ENCODE measurements at regions not wholly inside any gene's neighbourhood (a gene's known extent, or its start where the extent isn't known, plus 50 kb on each side); places are given as distances from the start of the nearest gene placed in this dataset.

GRCh38 chr13:39129213-39129612, 91.0 kb downstream of the NHLRC3 start:
- TF ChIP-seq CTCF (IDR thresholded peaks at IDR 0.05), result no peak
- H3K4me1 Mint-ChIP-seq, result no peaks in the 10 kb centered on the region

GRCh38 chr13:39130301-39130700, 92.0 kb downstream of the NHLRC3 start:
- intact Hi-C loops (cut with micrococcal nuclease), result no loop called here
- DNase-seq, result no peak
- Mint-ChIP-seq H3K9me3 (no peaks in the 10 kb centered on the region), H3K4me3 (no peak overlapping the region), H3K27ac (no peak overlapping the region), H3K36me3 (ENCODE audit: low read depth) (no peaks in the 10 kb centered on the region), H3K4me1 (no peaks in the 10 kb centered on the region), H3K27me3 (peaks cover 2% of the 10 kb centered on the region)
- ATAC-seq (ENCODE audit: low read depth), result no peak
- CTCF ChIA-PET, result no interaction called here
- POLR2A ChIA-PET, result no interaction called here
- no peak for TF ChIP-seq CTCF (IDR thresholded peaks at IDR 0.05)

More at GRCh38 chr13:39129213-39129612, 91.0 kb downstream of the NHLRC3 start:
- ChIA-PET POLR2A (no interaction called here), CTCF (no interaction called here)
- no peaks in the 10 kb centered on the region for H3K36me3 Mint-ChIP-seq (ENCODE audit: low read depth)
- H3K27me3 Mint-ChIP-seq, result peaks cover 2% of the 10 kb centered on the region
- DNase-seq (no peak), ATAC-seq (ENCODE audit: low read depth) (no peak)
- no peak overlapping the region for H3K4me3 Mint-ChIP-seq
- intact Hi-C loops (cut with micrococcal nuclease), result no loop called here
- H3K9me3 Mint-ChIP-seq, result no peaks in the 10 kb centered on the region
- no peak overlapping the region for H3K27ac Mint-ChIP-seq

DNA sequence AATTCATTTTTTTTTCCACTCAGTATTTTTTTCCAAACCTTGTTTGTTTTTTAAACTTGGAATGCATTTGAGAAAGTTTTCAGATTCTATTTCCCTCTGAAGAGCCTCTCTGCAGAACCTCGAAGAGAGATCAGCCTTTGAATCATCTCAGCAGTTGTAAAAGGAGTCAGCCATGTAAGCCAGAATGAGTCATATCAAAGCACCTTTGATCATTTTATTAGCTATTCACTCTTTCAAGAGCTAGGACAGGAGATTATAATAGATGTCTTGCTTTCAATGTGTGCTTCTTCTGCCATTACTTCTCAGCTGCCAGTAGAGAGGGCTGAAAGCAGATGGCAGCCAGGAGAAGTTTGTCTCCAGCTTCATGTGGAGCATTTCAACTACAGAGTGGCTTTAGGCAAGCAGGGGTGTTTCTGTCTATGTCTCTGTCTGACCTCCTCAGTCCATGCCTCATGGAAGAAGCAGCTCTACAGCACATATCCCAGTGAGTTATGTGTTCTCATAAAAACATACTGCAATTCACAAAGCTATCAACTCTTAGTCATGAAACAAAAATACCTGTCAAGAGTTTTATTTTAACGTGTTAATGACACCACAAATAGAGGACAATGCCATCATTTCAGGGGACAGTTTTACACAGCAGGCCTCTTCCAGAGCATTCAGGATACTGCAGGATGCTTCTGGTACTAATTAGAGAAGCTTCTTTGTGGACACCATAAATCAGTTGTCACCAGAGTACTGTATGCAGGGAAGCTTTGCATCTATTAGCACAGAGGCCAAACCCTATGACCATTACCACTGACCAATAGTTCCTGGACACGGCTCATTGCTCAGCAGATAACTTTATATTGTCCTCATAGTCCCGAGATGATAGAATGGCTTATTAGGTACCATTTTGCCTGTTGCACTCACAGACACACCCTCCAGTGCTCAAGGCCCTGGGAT, 94.3 kb downstream of the NHLRC3 start:
- H3K4me1 Mint-ChIP-seq, result no peaks in the 10 kb centered on the region
- ATAC-seq (ENCODE audit: low read depth), result no peak
- no peak overlapping the region for H3K27ac Mint-ChIP-seq
- H3K9me3 Mint-ChIP-seq, result no peaks in the 10 kb centered on the region
- intact Hi-C loops (cut with micrococcal nuclease), result no loop called here
- no peak overlapping the region for H3K4me3 Mint-ChIP-seq
- TF ChIP-seq CTCF (IDR thresholded peaks at IDR 0.05), result no peak
- POLR2A ChIA-PET, result no interaction called here
- CTCF ChIA-PET, result no interaction called here
- H3K36me3 Mint-ChIP-seq (ENCODE audit: low read depth), result no peaks in the 10 kb centered on the region
- peaks cover 2% of the 10 kb centered on the region for H3K27me3 Mint-ChIP-seq
- DNase-seq, result no peak

- Mint-ChIP-seq H3K4me3 (no peak overlapping the region), H3K4me1 (no peaks in the 10 kb centered on the region), H3K36me3 (ENCODE audit: low read depth) (no peaks in the 10 kb centered on the region), H3K27me3 (peaks cover 2% of the 10 kb centered on the region), H3K9me3 (no peaks in the 10 kb centered on the region), H3K27ac (no peak overlapping the region)
- intact Hi-C loops (cut with micrococcal nuclease), result no loop called here
- POLR2A ChIA-PET, result no interaction called here
- ATAC-seq (ENCODE audit: low read depth), result no peak
- TF ChIP-seq CTCF (IDR thresholded peaks at IDR 0.05), result no peak
- DNase-seq, result no peak
- CTCF ChIA-PET, result no interaction called here
Observed at GRCh38 chr13:39133781-39134180, 95.5 kb downstream of the NHLRC3 start.

- H3K27me3 Mint-ChIP-seq, result peaks cover 2% of the 10 kb centered on the region
- H3K27ac Mint-ChIP-seq, result no peak overlapping the region
- DNase-seq (no peak), ATAC-seq (ENCODE audit: low read depth) (no peak)
- no peaks in the 10 kb centered on the region for H3K36me3 Mint-ChIP-seq (ENCODE audit: low read depth)
- no peaks in the 10 kb centered on the region for H3K9me3 Mint-ChIP-seq
- ChIA-PET CTCF (no interaction called here), POLR2A (no interaction called here)
- intact Hi-C loops (cut with micrococcal nuclease), result no loop called here
- H3K4me3 Mint-ChIP-seq, result no peak overlapping the region
- H3K4me1 Mint-ChIP-seq, result no peaks in the 10 kb centered on the region
- TF ChIP-seq CTCF (IDR thresholded peaks at IDR 0.05), result no peak
Observed at GRCh38 chr13:39134574-39134973, 96.3 kb downstream of the NHLRC3 start.

Measured in activated B cell treated with CpG ODN at 0.5 μM for 24 hours (primary cell).